ENCODE measurements at regions not wholly inside any gene's neighbourhood (a gene's known extent, or its start where the extent isn't known, plus 50 kb on each side); places are given as distances from the start of the nearest gene placed in this dataset.

DNA sequence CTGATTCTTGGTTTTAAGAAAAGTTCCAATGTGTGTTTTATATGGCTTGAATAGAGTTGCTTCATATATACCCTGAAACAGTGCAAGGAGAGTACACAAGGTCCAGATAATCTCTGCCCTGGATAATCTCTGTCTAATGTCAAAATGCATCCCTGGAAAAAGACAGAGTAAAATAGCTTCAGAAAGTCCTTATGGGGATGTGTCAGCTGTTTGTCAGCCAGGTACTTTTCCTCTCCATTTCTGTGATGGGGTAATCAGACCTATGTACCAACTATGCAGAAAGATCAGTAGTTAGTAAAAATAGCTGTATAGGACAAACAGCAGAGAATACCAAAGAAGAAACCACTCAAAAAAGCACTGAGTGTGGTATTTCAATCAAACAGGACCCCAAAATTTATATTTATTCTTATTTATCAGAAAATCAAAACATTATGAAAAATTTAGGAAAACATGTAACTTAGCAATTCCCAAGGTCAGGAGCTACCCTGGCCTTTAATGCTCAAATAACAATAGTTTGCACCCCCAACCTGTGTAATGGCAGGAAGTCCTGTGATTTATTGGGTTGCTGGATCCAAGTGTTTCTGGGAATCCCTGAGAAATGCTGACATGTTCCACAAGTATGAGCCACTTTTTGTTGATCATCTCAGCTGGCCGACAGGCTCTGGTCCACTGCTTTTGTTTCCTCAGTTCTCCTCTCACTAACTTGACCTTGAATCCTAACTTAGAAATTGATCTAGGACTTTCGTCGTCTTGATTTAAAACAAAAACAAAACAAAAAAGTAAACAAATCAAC is 69.6 kb downstream of the MDH1 start:
- TF ChIP-seq L3MBTL2 (conservative IDR thresholded peaks at IDR 0.05) (no peak), BHLHE40 (IDR thresholded peaks at IDR 0.05; ENCODE audit: borderline replicate concordance) (no peak)
